GM12865 (cell line): ENCODE measurements at regions not wholly inside any gene's neighbourhood (a gene's known extent, or its start where the extent isn't known, plus 50 kb on each side); places are given as distances from the start of the nearest gene placed in this dataset.

Experiments
- DNase-seq: peaks from one replicate; pipeline ENCODE4 v3.0.0; 2010; ENCODE audit warnings: low read depth
- H3K4me3 ChIP-seq: 2 replicates; pipeline ENCODE4 v1.5.1; 2011; ENCODE audit warnings: mild to moderate bottlenecking, low read depth, low read length, control low read depth
- TF ChIP-seq, protein P1 (sequence below): IDR thresholded peaks from 2 replicates; pipeline ENCODE4 v1.5.1; 2011; ENCODE audit warnings: low read length, control low read depth, low read depth, inconsistent platforms; ENCODE audit not compliant: insufficient read depth; ENCODE audit errors: missing control alignments

DNA sequence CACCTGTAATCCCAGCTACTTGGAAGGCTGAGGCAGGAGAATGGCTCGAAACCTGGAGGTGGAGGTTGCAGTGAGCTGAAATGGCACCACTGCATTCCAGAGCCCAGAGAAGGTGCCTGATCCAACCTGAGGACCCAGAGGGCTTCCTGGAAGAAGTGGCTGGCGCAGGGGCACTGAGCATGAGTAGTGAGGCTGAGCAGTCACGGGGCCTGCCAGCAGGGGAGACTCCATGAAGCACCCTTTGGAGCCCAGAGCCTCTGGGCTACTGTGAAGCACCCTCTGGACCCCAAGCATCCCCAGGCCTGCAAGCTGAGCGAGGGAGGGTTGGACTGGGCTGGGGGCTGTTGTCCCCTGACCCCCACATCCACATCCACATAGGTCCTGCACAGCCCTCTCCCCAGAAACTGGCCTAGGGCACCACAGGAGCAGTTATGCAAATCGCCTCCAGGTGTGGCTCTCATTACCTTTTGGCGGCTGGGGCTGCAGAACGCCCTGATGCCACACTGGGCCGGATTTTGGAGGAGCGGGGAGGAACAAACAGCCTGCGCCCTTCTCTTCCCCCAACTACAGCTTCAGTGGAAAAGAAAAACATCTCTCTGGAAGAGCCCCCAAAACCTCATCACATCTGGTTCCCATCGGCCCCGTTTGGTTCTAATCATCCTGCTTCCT, 78.2 kb upstream of the TARDBP start:
- DNase-seq: no peak
- TF ChIP-seq, protein P1, sequence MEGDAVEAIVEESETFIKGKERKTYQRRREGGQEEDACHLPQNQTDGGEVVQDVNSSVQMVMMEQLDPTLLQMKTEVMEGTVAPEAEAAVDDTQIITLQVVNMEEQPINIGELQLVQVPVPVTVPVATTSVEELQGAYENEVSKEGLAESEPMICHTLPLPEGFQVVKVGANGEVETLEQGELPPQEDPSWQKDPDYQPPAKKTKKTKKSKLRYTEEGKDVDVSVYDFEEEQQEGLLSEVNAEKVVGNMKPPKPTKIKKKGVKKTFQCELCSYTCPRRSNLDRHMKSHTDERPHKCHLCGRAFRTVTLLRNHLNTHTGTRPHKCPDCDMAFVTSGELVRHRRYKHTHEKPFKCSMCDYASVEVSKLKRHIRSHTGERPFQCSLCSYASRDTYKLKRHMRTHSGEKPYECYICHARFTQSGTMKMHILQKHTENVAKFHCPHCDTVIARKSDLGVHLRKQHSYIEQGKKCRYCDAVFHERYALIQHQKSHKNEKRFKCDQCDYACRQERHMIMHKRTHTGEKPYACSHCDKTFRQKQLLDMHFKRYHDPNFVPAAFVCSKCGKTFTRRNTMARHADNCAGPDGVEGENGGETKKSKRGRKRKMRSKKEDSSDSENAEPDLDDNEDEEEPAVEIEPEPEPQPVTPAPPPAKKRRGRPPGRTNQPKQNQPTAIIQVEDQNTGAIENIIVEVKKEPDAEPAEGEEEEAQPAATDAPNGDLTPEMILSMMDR: no peak
- H3K4me3 ChIP-seq: no peak overlapping the region

DNA sequence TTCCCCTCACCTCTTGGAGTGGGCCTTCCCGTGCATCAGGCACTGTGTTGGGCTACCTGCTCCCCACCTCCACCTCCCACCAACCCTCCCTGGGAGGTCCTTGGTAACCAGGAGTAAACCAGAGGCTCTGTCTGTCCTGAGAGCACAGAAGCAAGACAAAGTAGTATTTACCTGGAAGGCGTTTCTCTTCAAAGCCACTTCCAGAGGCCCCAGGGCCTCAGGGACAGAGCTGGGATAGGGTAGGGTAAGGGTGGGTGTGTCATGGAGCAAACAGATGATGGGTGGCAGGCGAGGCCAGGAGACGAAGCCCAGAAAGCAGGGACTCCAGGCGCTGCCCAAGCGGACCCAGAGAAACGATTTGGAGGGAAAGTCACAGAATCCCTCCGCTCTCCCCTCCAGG, 77.2 kb upstream of the TARDBP start:
- no peak for DNase-seq
- TF ChIP-seq, protein P1: no peak
- no peak overlapping the region for H3K4me3 ChIP-seq

DNA sequence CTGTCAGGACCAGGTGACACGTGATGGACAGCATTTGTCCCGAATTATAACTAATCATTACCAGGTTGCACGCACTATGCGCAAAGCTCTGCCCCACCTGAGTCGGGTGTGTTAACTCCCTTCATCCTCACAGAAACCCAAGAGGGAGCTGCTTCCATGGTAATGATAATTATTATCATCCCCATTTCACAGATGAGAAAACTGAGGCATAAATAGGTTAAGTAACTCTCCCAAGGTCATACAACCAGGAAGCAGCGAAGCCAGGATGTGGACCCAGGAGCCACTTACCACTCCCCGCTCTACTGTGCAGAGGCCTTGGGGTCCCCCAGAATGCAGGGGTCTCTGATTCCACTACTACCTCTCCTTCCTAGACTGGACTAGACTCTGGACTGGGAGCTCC, 76.7 kb upstream of the TARDBP start:
- no peak for DNase-seq
- TF ChIP-seq, protein P1: no peak
- H3K4me3 ChIP-seq: no peak overlapping the region

DNA sequence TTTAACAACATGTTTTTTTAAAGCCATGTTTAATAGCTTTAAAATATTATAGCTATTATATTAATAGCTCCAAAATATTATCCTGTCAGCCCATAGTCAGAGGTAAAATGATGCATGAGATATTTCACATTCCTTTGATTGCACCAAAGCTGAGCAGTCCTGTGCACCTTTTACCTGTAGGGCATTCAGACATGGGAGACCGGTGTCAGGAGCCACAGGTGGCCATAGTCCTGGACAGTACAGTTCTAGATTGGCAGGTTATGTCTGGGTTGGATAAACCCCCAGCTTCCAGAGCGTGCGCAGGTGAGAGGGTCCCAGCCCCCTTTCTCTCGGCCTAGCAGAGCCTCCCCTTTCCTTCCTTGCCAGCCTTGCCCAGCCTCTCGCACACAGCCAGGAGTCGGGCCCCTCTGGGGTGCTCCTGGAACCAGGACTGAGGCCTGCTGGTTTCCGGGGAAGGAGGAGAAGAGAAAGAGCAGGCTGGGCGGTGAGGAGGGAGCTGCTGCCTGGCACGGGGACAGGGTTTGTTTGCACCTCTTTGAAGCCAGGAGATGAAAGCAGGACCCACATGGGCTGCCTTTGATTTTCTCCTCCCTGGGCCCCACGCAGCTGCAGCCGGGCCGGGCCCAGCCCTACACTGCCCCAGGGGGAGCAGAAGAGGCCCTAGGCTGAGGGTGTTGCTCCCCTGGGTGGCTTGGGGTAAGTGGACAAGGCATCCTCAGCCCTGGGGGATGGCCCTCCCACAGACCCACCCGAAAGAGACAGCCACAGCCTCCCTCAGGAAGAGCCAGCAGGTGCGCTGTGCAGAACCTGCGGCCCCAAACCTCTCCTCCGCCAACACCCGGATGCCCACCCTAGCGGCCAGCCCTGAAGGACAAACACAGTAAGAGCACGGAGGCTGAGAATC, 75.2 kb upstream of the TARDBP start:
- no peak for DNase-seq
- no peak overlapping the region for H3K4me3 ChIP-seq
- TF ChIP-seq, protein P1: no peak

DNA sequence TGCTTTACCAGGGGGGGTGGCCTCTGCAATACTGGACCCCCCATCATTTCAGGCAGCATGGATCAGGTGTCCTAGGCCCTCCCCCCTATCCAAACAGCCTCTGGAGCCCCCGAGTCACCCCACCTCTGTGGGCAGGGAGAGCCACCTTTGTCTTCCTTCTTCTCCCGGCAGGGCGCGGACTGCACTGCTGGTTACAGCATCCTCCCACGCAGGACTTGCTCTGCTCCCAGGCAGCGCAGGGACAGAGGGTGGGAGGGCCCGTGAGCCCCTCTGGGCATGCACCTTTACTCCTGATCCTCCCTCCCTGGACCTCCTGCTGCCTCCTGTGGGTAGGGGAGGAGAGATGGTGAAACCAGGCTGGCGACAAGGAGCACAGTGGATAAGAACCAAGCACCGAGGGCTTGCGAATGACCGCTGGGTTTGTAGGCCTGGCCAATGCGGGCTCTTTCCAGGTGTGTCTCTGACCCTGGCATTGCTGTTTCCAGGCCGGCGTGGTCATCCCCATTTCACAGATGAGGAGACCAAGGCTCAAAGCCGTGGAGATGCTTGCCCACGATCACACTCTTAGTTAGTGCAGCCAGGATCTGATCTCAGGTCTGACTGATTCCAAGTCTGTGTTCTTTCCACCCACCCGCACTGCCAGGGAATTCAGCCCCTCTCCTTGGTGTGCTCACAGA, 73.6 kb upstream of the TARDBP start:
- H3K4me3 ChIP-seq: no peak overlapping the region
- DNase-seq: no peak
- TF ChIP-seq, protein P1: no peak

DNA sequence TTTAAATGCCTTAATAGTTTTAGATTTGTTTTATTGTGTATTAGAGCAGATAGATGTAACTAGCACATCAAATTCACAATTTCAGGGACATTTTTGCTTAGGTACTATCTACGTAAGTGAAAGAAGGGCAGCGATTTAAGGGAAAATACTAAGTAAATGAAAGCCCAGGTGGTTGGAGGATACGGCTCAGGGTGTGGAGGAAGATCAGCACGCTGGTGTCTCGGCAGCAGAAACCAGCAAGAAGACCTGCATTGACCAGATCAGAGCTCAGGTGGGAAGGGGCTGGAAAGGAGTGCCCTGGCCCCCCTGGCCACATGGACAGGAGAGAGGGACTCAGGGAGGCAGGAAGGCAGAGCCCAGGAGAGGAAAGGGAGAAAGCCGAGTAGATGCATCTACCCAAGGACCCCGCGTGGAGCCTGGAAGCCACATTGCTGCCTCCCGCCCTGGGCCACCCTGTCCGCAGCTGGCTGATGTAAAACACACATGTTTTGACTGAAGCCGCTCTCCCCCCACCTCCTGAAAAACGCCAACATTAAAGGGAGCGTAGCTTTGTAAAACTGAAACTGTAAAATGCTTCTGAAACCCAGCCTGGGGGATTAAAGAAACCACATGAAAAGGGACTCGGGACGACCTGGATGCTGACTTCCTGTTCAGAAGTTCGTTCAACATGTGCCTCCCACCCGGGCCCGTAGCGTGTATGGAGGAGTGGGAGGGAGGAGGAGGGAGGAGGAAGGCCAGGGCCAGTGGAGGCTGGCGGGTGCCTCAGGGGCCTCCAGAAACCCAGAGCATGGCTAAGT, 72.6 kb upstream of the TARDBP start:
- TF ChIP-seq, protein P1: no peak
- DNase-seq: peak; percentile 88
- no peak overlapping the region for H3K4me3 ChIP-seq
